ENCODE measurements at regions not wholly inside any gene's neighbourhood (a gene's known extent, or its start where the extent isn't known, plus 50 kb on each side); places are given as distances from the start of the nearest gene placed in this dataset.
A peak's percentile ranks its signal among the peaks of the same experiment; 100 is the strongest.
"Not testable (repeated sequence)": the region's sequence is repeated elsewhere in the genome, so short reads cannot be mapped to it uniquely, and the experiment has no call there.

DNA sequence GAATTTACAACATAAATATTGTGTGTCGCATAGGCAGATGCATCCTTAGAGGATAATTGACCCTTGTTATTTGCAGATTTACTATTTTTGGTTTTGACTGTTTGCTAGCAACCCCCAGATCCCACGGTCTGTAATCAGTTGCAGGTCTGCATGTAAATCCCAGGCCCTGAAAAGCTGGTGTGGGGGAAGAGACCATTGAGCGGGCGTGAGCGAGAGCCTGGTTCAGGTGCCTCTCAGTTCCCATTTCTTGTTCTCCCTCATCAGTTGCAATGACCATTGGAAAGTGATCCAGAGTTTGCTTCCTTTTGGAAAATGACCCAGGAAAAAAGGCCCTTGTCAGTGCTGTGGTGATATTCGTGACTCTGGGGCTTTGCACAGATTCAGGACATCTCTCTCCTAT lies 238.9 kb downstream of the UACA start:
- DNase-seq (ENCODE audit: low read depth), result no peak

DNA sequence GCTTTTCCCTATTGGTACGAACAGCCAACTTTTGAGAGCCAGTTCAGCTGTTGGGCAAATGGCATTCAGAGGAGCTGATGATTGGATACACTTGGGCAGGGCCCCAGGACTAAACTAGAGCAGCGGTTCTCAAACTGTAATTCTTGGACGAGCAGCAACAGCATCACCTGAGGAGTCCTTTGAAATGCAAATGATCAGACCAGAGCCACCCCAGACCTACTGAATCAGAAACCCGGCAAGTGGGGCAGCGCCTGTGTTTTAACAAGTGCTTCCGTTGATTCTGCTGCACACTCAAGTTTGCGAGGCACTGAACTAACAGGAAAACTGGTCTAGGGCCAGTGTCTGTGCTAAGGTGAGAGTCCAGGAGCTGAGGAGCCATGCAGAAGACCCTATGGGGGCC lies 239.7 kb downstream of the UACA start:
- no peak for DNase-seq (ENCODE audit: low read depth)

DNA sequence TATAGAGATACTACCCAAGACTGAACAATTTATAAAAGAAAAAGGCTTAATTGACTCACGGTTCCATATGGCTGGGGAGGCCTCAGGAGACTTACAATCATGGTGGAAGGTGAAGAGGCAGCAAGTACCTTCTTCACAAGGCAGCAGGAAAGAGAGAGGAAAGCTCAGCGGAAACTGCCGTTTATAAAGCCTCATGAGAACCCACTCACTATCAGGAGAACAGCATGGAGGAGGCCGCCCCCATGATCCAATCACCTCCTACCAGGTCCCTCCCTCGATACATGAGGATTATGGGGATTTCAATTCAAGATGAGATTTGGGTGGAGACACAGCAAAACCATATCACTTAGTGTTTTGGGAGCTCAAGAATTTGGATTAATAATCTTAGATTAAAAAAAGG lies 240.2 kb downstream of the UACA start:
- DNase-seq (ENCODE audit: low read depth), result no peak

DNA sequence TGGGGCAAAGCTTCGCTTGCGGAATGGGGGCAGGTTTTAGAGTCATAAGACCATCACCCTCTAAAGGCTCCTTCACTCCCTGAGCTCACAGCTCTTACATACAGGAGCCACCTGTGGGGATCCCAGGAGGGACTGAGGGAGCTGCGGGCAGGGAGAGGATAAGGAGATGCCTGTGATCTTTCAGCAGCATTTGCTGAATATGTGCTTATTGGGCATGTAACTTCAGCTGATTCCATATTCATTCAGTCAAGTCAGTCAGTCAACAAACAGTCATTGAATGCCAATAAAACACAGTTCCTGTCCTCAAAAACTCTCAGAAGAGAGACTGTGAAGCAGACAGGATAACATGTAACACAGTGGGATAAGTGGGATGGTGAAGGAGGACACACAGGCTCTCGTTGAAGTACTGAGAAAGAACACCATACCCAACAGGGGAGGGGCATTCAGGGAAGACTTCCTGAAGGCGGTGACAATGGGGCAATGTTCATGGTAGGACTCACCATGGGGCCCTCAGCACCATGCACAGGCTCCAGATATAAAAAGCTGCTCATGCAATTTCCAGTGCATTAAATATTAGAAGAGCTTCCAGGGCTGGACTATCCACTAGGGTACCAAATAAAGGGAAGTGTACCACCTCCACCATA lies 240.9 kb downstream of the UACA start:
- no peak for DNase-seq (ENCODE audit: low read depth)

DNA sequence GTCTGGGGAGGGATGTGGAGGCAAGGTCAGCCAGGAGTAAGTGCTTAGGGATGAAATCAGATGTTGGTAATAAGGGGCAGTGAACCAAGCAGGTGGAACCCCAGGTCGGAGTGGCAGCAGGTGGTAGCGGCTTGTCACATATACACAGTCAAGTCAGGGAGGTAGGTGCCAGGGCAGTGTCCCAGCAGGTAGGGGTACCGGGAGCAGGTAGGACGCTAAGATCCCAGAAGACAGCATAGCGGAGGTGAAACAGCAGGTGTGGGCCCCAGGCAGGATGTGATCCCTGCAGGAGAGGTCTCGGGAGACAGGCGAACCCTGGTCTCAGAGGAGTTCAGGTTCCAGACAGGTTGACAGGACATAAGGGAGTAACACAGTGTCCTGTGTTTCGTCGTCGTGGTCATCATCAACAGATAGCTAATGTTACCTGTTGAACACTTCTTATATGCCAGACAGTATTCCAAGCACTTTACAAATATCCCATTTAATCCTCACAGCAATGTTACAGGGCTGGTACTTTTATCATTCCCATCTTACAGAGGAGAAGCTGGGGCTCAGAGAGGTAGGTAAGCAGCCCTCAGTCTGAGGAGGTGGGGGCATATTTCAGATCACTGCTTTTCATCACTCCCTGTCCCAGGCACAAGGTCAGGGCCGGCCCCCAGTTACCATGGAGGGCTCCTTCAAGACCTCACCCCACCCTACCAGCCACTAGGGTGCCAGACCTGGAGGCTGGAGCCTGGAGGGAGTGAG lies 241.6 kb downstream of the UACA start:
- DNase-seq (ENCODE audit: low read depth), result no peak

GRCh38 chr15:70519616-70520015 lies 243.7 kb downstream of the UACA start:
- DNase-seq (ENCODE audit: low read depth), result no peak

GRCh38 chr15:70519004-70519365 lies 244.4 kb downstream of the UACA start:
- no peak for DNase-seq (ENCODE audit: low read depth)

DNA sequence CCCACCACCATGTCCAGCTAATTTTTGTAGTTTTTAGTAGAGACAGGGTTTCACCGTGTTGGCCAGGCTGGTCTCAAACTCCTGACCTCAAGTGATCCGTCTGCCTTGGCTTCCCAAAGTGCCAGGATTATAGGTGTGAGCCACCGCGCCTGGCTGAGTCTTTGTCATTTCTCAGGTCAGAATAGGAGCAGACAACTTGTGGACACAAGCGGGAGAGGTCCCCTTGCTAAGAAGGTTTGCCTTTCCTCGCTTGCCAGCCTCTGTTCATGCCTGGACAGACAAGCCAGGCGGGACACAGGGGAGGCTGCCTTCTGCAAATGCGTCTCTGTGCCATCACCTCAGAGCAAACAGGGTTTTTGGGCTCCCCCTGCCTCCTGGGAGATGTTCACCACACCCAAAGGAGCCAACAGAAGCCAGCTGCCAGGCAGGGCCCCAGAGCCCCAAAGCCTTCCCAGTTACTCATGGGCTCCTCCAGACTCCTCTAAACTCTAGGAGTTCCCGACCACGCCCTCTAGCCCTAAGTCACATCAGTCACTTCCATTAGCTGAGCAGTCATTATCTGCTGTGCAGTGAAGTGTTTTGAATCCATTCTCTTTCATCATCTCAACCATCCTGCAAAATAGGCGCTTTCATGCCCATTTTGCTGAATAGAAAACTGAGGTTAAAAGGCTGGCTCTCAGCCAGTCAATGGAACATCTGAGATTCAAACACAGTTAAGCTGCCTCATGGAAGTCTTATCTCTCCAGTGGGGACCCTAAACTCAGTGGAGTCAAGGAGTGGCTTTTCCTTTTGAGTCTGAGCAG lies 245.0 kb downstream of the UACA start:
- DNase-seq (ENCODE audit: low read depth), result no peak

- DNase-seq (ENCODE audit: low read depth), result no peak
These were observed 246.2 kb downstream of the UACA start for GRCh38 chr15:70517194-70517590.

- no peak for DNase-seq (ENCODE audit: low read depth)
These were observed 246.8 kb downstream of the UACA start for GRCh38 chr15:70516408-70517193.

DNA sequence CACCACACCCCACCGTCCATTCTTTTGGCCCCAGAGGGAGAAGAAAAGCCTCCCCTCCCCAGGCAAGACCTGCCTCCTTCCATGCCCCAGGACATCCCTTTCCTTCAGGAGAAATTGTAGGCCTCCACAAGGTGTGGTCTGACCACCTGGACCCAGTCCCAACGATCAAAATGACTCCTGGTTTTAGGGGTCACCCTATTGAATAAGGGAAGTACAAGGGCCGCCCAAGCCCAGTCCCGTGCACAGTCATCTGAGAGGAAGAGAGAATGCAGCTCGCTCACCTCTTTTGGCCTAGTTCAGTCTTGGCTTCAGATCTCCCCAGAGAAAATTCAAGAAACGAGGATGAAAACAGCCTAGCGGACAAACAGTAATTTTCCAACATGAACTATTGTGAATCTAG lies 249.1 kb downstream of the UACA start:
- DNase-seq (ENCODE audit: low read depth), result no peak

- no peak for DNase-seq (ENCODE audit: low read depth)
These were observed 249.5 kb downstream of the UACA start for GRCh38 chr15:70513819-70514218.

DNA sequence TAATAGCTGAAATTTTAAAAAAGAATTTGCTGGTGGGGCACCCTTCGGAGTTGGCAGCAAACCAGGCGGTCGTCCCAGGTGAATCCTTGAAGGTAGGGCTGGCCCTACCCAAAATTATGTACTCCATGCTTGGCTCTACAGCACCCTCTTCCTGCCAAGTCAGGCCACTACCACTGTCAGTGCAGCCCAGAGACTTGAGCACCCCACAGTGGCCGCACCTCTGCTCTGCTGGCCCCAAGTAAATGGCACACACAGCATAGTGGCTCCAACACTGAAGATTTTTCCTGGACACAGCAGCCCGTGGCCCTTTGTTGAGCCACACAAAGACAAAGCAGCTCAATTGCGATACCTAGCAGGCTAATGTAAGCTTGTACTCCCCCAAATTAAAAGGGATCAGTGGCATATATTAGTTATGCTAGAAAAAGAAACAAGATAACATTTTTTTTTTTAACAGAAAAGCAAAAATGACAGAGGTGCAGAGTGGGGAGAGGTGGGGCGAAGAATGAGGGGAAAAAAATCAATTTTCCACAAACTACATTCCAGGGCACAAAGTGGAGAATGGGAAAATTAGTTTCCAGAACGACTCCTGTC lies 250.5 kb downstream of the UACA start:
- DNase-seq (ENCODE audit: low read depth), result peak; percentile 51

DNA sequence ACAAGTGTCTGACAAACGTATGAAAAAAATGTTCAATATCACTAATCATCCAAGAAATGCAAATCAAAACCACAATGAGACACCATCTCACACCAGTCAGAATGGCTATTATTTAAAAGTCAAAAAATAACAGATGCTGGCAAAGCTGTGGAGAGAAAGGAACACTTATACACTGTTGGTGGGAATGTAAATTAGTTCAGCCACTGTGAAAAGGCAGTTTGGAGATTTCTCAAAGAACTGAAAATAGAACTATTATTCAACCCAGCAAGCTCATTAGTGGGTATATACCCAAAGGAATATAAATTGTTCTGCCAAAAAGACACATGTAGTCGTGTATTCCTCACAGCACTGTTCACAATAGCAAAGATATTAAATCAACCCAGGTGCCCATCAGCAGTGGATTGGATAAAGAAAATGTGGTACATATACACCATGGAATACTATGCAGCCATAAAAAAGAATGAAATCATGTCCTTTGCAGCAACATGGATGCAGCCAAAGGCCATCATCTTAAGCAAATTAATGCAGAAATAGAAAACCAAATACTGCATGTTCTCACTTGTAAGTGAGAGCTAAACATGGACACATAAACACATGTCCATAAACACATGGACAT lies 251.3 kb downstream of the UACA start:
- DNase-seq (ENCODE audit: low read depth), result not testable (repeated sequence)

DNA sequence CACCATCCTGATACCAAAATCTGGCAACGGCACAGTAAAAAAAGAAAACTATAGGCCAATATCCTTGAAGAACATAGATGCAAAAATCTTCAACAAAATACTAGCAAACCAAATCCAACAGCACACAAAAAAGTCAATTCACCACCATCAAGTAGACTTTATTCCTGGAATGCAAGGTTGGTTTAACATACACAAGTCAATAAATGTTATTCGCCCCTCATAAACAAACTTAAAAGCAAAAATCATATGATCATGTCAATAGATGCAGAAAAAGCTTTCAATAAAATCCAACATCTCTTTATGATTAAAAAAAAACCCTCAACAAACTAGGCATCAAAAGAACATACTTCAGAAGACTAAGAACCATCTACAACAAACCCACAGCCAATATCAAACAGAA lies 252.9 kb downstream of the UACA start:
- DNase-seq (ENCODE audit: low read depth), result no peak

DNA sequence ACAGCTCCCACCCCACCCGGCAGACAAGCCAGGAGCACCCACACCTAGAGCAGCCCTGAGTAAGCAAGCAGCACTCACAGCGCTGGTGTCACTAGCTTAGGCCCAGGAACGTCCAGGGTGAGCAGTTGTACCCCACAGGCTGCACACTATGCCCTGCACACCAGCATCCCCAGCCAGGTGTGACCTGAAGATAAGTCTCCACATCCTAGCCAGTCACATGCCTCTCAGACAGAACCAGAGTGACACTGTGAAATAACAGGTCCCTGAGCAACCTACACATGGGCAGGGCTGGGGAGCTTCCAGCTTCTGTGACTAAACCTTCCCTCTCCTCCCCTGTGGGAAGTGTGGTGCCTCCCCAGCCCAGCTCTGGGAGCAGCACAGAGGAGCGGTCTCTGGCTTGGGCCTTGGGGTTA lies 253.6 kb downstream of the UACA start:
- DNase-seq (ENCODE audit: low read depth), result no peak

DNA sequence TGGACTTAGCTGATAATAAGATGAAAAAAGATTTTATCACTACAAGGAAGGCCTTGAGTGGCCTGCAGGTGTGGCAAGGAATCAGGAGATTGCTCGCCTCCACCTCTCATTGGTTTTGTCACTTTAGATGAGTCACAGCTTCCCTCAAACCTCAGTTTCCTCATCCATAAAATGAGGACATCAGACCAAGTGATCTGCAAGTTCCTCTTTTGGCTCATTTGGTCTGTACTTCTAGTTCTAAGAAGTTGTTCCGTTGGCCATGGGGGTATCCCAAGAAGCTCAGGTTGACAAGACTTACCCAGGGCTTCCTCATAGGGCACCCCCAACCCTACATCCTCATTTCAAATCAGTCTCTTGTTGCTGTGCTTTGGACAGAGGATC lies 254.1 kb downstream of the UACA start:
- no peak for DNase-seq (ENCODE audit: low read depth)

- DNase-seq (ENCODE audit: low read depth), result no peak
These were observed 254.6 kb downstream of the UACA start for GRCh38 chr15:70508561-70509281.

DNA sequence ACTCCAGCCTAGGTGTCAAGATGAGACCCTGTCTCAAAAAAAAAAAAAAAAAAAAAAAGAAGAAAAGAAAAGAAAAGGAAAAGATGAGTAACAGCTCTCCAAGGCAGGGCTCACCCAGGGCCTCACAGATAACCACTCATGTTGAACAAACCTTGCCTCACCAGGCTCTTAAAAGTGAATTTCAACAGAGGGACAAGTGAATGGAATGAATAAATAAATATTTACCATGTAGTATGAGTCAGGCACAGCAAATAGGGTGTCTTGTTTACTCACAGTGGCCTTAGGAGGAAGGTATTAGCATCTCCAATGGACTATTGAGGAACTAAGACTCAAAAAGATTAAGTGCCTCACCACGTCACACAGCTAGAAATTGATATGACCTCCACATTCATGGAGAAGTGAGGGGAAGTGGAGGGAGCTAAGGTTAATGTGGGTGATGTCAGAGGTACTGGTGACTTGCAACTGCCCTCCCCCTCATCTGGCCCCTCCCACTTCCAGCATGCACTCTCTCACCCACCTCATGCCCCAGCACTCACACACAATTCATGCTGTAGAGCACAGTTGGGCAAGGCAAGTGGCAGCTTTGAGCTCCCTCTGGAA lies 255.5 kb downstream of the UACA start:
- DNase-seq (ENCODE audit: low read depth), result no peak
